NCI-H1105 treated with DMSO at 0.1 percent for 48 hours (cell line): ENCODE measurements at regions not wholly inside any gene's neighbourhood (a gene's known extent, or its start where the extent isn't known, plus 50 kb on each side); places are given as distances from the start of the nearest gene placed in this dataset.

Source experiments
- DNase-seq: peaks from one replicate; lab custom pipeline; 2025; lab: John Stamatoyannopoulos, UW

DNA sequence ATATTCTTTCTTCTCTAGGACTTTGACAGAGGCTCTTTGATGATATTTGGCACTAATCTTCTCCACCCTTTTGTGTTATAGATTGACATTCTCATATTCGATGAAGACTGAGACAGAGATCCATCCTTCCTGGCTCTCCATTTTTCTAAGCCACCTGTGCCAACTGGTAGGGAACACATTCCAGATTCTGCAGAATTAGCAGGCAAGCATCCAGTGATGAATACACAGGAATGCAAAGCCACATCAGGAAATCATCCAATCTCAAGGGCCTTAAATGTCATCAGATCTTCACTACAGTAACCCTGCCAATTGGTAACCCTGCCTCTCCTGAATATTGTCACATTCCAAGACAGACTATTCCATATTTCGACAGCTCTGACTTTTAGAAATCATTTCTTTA, 718.4 kb upstream of the API5 start:
- no peak for DNase-seq

DNA sequence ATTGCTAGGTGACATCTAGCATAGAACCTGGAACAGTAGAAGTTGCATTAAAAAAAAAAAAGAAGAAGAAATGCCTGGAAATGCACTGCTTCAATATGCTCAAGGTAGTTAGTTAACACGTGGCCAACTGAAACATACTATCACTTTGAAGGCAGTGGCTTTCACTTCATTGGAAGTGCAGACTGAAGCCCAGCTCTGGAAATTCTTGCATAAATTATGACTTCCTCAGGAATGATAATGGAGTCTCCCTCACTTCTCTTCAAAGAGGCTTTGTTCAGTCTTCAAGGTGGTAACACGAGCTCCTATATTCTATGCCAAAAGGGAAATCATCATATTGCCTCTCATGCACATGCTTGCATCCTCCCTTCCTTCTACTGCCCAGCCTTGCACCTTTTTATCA, 715.9 kb upstream of the API5 start:
- no peak for DNase-seq

DNA sequence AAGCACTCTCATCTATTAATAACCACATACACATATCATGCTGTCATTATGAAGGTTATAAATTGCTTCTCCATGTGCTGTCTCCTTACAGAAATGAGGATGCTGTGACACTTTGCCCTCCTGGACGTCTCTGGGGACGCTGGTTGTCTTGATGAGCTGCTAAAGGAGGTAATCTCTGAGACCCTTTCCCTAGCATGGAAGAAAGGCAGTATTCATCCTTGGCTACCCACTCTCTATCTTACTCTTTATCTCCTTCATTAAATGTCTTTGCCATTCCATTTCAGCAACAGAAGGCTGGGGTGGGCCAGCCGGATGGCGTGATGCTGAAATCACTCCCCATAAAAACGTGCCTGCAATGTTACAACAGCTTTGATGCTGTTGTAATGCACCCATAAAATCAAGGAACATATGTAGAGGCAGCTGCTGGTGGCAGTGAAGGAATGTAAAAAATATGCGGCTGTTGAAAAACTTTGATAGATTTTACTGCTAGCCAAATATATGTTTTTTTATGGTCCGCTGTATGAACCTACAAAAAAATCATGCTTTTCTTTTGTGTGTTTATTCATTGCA, 715.1 kb upstream of the API5 start:
- no peak for DNase-seq

DNA sequence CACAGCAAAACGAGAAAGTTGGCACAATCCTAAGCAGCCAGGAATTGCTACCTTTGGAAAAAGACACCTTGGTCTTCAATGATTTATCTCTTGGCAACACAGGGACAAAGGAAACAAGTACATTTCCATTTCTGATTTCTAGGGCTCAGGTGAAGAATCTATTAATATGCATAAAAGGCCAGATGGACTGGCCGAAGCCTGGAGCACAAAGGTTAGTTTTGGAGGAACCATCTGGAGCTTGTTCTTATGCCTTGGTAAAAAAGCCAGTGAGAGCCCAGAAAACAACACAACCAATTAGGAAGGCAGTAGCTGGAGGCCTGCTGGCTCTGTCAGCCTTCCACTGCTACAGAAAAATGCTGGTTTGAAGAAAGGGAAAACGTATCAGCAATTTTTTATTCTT, 713.5 kb upstream of the API5 start:
- no peak for DNase-seq

DNA sequence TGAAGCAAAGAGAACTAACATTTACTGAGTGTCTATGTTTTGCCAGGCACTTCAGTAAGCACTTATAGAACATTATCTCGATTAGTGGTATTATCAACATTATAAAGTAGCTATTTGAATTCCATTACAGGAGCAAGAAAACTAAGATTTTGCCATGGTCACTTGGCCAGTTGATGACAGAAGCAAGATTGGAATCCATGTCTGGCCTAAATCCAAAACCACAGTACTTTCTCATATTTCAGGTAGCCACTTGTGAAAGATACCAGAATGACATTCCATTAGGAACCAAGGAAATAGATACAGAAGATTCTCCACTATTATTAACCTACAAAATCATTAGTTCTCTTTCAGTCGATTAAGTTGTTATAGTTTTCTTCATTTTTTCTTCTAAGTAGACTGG, 691.0 kb upstream of the API5 start:
- no peak for DNase-seq

DNA sequence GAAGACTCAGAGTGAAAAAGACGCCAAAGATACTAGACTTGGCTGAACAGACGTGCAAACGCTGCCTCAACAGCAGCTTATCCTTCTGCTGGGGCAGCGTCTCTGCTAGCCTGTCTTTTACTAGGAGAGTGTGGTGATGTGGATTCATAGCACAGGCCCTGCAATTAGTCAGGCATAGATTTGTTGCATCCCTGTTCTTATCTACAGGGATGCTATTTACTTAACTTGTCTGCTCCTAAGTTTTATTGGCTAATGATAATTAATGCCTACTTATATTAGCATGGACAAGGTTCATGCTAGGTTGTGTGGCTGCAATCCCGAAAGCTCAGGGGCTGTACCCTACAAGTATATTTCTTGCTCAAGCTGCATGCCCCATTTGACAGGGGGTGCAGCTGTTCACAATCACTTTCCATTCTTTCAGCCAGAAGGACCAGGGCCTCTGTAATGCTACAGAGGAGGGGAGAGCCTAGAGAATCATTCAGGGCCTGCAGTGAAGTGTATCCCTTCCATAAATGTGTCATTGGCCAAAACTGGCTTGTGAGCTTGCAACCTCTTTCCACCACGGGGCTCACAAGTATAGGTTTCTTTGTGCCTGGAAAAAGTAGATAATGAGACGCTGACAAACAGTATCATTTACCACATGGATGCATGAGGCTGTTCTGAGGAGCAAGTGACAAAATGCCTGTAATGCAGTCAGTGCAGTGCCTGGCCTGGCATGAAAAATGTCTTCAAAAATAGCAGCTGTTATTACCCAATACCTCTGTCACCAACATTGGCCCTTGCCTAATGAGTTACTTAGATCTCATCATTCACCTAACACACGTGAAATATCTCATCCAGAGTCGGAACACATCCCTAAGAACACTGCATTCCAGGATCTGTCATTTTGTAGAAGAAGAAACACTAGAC, 685.8 kb upstream of the API5 start:
- DNase-seq, result no peak

DNA sequence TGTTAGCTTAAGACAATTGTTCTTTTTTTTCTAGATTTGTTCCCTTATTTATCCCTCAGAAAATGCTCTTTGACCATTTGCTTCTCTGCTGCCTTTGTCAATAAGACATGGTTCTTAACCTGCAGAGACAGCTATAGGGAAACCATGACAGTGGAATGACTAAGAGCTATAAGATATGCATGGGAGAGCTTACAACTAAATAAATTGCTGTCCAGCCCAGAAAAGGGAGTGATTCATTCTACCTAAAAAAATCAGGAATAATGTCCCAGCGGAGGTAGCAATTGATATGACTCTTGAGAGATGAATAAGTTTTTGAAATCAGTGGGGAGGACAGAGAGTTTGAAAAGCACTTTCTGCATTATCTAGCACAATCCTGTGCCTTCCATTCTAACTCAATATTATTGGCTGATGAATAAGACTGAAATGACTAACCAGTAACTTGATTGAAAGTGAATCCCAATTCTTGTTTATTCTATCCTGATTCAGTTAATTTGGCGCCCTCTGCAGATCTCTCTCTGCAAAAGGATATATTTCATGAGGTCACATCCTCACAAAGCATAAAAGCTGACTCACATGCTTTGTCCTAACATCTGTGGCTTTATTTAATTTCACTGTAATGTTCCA, 680.5 kb upstream of the API5 start:
- peak; percentile 75 for DNase-seq

DNA sequence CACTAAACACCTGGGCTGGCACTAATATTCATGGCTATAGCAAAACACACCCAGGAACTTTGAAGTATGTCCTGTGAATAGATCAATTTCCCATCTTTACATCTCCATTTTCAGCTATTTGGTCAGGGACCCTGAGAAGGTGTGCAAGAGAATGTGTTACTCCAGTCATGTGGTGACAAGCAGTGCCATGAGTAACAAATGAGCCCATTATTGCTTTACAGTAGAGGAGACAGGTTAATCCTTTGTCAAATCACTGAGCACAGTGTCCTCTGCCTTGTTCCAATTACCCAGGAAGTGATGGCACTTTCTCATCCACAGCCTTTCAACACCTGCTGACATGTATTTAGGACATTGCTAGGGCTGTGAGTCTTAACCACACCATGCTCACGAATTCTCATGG, 664.8 kb upstream of the API5 start:
- DNase-seq, result no peak

DNA sequence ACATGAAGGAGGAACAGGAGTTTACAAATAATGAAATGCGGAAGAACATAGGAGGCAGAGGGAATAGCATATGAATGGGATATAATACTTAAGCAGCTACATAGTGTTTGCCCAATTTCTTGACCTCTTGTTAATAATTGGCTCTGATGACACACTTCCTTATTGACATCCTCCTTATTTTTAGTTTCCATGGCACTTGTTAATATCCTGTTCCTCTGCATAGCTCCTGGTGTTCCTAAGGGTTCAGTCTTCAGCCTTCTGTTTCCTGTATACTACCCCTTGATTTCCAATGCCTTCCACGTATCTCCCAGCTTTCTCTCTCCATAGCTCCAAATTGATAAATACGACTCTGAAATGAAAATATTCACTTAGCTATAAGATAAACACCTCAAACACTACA, 663.8 kb upstream of the API5 start:
- no peak for DNase-seq

DNA sequence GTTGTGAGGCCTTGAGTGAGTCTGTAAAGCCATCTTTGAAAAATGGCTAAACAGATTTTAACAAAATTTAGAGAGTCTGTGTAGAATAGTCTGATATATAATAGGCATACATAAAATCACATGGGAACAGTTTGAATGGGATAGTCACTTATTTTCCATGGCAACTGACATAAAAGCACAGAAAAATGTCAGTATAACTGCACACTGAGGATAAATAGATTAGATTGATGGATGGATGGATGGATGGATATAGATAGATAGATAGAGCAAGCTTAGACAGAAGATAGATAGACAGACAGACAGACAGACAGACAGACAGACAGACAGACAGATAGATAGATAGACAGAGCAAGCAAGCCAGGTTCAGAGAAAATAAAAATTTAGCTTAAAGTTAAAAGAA, 660.2 kb upstream of the API5 start:
- DNase-seq, result no peak

DNA sequence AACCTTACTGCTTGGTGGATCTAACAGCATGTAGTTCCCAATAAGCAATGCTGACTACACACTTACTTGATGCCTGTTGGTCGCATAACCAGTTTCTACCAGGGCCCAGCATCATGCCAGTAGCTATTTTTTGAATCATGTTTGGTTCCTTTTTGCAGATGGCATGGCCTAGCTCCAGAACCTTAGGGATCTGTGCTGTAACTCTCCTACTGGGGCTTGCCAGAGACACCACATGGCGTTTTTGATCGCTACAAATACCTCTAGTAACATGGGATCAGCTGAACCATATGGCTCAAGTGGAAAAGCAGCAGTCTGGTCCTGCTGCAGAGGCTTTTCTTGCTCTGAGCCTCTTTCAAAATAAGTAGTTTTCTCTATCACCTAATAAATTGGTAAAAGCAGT, 654.6 kb upstream of the API5 start:
- DNase-seq, result no peak

DNA sequence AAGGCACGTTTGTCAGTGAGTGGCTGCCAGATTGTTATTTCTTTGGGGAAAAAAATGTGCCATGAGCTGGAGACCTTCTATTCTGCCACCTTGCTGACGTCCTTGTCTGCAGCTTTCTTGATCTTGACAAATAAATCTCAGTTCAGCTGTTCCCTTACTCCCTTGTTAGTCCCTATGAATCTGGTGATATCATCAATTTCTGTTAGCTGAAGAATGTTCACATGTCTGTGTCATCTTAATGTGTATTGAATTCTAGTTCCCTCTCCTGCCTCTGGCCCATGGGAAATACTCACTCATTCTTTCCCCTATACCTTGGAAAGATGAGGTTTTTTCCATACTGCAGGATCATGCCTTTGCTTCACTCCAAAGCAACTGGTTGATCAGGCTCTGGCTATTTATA, 649.9 kb upstream of the API5 start:
- DNase-seq, result no peak

DNA sequence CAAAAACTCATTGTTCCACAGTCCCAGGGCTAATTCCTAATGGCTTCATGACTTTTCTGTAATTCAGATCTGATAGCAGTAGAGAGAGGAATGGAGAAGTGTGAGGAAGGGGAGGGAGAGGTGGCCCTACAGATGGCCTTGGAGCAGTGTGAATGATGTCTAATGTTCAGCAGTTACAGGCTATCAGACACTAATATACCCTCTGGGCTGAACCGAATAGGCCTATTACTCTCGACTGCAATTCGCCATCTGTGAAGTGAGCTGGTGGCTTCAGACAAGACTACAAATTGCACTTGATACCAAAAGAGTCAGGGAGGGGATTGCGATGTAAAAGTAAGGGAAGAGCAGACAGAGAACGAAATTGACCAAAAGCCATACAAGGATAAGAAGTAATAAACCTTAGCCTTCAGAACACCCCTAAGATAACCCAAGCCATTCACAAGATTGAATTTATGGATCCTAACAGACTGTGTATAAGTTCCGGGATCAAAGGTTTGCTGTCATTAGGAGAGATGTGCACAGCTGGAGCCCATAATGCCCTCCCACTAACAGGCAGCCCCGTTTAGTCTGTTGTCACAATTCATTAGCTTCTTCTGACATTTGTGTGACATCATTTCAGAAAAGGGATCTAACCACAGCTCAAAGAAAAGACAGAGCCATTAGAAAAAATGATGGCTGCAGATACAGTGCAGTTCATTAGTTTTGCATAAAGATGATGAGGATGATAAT, 642.4 kb upstream of the API5 start:
- DNase-seq, result no peak

DNA sequence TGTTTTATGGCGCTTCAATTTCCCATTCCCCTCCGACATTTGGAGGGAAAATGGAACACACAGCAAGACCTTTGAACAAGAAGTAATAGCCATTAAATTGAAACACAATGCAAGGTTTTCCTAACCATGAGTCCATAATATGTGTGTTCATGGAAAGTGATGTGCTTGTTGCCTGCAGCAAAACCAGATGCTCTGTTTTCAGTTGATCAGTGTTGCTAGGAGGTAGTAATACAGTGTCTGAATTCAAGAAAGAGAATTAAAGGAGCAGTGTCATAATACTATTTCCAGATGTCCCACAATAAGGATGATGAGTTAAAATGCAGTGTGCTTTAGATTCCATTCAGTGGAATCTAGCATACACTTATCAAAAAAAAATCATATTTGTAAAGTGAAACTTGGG, 637.4 kb upstream of the API5 start:
- no peak for DNase-seq

DNA sequence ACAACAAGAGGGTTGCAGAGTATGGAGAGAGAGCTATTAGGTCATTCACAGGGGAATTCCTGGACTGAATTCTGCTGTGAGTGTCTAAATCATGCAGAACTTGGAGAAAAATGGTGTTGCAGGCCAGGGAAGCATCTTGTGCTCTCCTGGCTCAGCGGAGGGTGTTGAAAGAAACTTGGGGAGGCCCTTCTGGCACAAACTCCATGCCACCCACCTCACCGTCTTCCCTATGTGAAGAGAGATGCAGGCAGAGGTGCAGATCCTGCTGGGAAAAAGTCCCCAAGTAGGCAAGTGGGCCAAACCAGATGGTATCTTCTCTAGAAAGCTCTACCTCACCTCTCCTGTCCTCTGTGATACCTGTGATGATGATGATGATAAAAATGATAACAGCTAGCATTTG, 604.3 kb upstream of the API5 start:
- DNase-seq, result no peak

DNA sequence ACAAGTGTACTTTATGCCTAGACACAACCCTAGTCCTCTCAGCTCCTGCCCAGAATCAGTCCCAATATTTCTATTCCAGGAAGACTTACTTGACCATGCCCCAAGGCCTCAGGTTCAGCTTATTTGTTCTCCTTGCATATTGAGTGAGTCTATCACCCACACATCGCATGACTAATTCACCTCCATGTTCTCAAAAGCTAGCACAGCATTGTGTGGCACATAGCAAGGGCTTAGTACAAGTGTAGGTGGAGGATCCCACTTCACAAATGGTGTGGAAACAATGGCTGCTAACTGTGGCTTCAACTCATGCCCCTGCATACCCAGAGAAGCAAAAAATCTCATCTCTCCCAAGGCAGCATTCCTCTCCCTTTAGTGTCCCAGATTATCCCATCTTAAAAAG, 602.6 kb upstream of the API5 start:
- no peak for DNase-seq

DNA sequence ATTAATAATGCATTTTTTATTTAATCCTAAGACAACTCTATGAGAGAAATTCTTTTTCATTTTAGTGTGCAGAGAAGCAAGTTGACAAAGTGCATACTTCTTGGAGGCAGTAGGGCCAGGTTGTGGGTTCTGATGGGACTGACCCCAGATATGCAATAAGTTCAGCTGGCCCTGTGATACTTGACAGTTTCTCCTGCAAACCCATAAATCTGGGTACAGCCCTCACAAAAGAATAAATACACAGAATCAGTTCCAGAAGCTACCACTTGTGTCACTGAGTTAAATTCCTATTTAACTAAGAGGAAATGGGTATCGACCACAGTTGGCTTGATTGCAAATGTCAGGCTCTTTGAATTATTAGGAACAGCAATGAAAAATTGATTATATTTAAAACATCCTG, 598.5 kb upstream of the API5 start:
- no peak for DNase-seq

DNA sequence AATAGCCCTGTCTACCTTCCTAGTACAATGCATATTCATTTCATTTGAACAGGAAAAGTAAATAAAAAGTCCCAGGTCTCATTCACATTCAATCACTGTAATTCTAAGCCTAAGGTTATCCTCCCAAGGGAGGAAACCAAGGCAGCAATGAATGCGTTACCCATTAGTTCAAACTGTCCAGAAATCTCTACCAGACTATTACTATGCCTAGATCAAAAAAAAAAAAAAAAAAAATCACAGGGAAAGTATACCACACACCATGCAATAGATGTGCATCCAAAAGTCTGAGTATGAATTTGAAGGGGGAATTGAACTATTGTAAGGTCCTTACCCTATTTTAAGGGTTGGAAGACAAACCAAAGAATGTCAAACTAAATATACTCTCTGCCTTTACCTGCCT, 598.0 kb upstream of the API5 start:
- no peak for DNase-seq

DNA sequence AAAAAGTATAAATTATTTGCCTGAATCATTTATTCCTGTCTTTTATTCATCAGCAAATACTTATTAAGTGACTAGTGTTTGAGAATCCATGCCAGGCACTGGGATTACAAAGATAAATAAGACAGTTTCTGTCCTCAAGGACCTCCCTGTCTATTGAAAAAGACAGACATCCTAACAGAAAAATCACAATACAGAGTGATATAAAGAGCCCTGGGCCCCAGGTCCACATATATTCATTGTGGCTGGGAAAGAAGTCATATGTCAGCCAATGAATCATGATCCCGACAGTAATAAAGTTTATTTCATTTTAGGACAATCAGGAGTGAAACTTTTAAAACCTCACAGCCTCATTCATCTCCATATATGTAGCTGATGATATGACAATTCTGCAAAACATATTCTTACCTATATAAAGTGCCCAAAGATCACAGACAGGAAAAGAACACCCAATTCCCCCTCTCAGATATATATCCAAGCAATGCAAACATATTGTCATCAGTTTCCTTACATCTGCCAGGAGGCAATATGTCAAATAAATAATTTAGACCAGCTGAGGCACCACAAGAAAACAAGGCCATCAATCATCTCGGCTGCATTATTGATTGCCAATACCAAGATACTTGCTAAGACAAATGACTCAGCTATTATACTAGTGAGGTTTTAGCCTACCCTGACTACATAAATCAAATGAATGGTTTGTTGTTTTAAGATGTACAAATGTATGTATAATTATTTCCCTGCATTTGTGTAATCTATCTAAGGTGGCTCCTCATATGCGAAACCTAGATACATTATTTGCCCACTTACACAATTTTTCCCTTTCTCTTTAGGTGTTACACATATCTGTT, 590.9 kb upstream of the API5 start:
- DNase-seq, result no peak

DNA sequence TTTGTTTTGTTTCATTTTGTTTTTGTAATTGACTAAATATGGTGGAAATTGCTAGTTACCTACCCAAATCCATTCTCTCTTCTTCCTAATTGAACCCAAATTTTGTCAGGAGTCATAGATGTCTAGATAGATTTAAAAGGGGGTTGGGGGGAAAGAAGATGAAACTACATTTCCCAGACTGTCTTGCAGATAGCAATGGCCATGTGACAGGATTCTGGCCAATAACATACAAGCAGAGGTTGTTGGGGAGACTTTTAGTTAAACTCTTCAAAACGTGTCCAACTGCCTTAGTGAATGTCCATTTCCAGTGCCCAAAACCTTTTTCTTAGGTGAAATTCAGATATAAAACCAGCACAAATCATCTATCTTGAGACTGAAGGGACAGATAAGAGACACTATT, 583.9 kb upstream of the API5 start:
- DNase-seq, result no peak

DNA sequence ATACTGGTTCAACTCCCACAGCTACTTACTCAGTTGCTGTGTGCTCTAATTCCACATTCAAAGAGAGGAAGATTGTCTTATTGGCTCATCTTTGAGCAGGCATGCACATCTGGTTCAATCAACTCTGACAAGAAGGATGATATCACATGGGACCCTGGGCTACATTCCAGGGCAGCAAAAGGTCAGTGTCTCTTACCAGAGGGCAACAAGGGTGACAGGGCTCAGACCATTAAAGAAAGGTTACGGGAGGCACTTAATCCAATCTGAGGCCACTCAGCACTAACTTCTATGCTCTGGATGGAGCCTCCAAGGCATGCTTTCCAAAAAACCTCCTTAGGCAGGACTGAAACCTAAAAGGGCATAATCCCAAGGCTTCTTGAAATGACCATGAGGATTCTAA, 549.4 kb upstream of the API5 start:
- no peak for DNase-seq

DNA sequence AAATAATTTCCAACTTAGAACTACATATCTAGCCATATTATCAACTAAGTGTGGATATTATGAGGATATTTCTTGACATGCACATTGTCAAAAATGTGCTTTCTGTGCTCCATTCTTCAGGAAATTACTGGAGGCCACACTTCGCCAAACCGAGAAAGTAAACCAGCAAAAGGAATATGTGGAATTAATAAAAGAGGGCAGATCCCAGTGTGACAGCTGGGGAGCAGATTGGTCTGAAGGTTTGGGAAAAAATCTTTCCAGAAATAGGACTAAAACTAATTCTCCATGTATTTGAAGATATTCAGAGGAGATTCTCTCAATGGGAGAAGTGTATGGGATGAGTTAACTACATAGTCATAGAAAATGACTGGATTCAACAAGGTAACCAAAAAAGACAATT, 546.9 kb upstream of the API5 start:
- no peak for DNase-seq
